HG03103 (cell line): ENCODE measurements at regions not wholly inside any gene's neighbourhood (a gene's known extent, or its start where the extent isn't known, plus 50 kb on each side); places are given as distances from the start of the nearest gene placed in this dataset.
"Not testable (repeated sequence)": the region's sequence is repeated elsewhere in the genome, so short reads cannot be mapped to it uniquely, and the experiment has no call there.

Experiments used
- ATAC-seq: cut with Tn5 transposase; IDR thresholded peaks from one replicate; pipeline ENCODE4 v1.9.1; 2021; ENCODE audit warnings: low read depth; ENCODE audit not compliant: unreplicated experiment

DNA sequence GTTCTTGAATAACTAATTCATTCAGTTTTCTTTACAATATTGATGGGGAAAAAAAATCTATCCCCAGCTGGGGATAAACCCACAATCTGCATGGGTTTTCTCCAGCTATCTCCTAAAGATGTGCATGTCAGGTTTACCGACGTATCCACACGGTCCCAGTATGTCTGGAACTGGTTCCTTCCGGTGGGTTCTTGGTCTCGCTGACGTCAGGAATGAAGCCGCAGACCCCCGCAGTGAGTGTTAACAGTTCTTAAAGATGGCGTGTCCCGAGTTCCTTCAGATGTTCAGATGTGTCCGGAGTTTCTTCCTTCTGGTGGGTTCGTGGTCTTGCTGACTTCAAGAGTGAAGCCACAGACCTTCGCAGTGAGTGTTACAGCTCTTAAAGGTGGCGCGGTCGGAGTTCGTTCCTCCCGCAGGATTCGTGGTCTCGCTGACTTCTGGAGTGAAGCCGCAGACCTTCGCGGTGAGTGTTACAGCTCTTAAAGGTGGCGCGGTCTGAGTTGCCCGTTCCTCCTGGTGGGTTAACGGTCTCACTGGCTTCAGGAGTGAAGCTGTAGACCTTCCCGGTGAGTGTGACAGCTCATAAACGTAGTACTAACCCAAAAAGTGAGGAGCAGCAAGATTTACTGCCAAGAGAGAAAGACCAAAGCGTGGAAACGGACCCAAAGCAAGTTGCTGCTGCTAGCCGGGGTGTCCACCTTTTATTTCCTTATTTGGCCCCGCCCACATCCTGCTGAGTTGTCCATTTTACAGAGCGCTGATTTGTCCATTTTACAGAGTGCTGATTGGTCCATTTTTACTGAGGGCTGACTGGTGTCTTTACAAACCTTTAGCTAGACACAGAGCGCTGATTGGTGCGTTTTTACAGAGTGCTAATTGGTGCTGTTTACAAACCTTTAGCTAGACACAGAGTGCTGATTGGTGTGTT, 195.1 kb upstream of the NR2F2 start:
- no peak for ATAC-seq

DNA sequence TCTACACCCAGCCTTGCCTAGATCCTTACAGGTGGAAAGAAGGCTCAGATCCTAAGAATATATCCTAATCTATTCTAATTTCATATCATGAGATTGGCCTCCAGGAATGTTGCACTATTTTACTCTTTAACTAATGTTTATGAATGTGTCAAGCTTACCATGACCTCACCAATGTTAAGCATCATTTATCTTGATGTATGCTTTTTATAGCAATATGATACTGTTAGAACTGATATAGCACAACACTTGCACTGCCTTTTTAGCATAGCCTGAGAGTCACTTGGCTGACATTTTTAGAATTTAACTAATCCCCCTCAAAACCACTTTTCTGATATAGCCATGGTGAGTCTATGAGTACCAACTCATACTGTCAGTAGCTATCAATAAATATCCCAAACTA, 191.5 kb upstream of the NR2F2 start:
- ATAC-seq = no peak

DNA sequence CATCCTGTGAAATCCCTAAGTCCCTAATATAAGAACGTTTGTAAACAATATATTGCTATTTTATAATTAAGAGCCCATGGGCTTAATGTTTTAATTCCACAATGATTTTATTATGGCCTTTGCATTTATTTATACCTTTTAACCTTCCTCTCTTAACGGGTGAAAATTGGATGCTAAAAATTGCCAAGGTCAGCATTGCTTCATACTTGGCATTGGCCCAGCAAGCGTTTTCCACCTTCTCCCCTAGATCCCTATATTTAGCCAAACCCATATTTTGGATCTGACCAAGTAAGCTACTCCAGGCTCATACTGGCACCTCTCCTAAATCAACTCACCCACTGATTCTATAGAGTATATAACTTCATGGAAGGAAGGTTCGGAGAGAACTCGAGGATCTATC, 188.0 kb upstream of the NR2F2 start:
- no peak for ATAC-seq

DNA sequence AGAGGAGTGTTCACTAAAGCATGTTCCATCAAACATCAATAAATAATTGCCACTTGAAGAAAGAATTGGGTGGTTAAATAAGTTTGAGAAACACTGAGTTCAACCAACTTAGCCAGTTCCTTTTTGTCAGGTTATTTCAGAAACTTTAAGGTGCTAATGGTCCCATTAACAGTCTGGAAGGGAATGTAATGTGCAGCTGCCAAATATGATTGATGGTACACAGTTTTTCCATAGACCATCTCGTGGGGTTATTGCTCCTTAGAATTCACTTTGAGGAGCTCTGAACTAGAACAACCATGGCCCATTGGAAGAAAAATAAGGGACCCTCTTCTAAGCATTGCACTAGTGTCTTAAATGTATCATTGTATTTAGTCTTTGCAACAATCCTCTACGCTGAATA, 185.8 kb upstream of the NR2F2 start:
- ATAC-seq = no peak

DNA sequence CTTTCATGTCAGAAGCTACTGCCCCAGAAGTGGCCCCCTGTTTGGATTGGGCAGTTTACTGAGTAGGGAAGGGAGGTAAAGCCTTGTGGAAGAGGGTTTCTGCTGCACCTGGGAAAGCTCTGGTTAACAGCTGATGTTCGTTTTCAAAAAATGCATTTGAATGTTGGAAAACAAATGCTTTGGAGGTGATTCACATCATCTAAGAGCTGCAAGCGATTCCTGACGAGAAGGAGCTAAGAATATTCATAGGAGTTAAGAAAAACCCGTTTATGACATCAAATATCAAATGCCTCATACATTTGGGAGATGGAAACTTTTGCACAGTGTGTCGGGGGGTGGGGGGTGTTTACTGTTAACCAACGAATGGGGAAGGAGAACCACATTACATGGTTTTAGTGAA, 183.8 kb upstream of the NR2F2 start:
- no peak for ATAC-seq

DNA sequence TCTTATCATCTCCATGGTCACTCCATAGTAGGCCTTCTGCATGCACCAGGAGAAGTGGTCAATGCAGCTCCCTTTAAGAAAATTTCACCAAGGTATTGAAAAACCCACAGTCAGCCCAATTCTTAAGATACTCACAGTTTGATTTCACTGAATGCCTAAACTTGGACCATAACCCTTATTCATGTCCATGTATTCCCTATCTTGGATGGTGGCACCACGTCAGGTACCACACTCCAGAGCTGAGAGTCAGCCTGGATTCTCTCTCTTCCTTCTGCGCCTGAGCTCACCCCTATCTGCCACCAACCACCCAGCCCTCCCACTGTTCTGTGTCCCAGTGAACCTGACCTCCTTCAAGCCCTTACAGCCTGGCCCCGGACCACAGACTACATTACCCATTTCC, 183.2 kb upstream of the NR2F2 start:
- no peak for ATAC-seq

DNA sequence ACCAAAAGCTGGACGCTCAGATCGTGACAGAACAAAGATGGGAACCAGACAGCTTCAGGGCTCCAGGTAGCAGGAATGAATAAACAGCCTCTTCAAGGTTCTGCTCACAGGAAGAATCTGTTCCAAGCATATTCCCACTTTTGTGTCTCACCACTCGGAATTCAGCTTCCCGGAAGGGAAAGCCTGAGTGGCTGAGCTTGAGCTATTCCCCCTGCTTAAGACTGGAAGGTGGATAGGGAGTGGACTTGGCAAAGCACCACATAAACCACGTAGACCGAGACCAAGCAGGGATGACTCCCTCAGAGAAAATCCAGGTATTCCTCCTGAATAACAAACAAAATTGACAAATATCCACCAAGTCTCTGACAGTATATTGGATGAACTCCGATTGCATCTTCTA, 180.2 kb upstream of the NR2F2 start:
- no peak for ATAC-seq

DNA sequence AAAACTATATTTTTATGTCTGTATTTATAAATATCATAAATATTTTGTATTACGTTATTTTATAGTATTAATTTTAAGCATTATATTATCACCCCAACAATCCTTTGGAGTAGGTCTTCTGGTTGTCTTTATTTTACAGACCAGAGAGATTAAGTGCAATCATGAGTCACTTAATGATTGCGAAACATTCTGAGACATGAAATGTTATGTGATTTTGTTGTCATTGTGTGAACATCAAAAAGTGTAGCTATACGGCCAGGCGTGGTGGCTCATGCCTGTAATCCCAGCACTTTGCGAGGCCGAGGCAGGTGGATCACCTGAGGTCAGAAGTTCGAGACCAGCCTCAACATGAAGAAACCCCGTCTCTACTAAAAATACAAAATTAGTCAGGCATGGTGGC, 178.8 kb upstream of the NR2F2 start:
- not testable (repeated sequence) for ATAC-seq

DNA sequence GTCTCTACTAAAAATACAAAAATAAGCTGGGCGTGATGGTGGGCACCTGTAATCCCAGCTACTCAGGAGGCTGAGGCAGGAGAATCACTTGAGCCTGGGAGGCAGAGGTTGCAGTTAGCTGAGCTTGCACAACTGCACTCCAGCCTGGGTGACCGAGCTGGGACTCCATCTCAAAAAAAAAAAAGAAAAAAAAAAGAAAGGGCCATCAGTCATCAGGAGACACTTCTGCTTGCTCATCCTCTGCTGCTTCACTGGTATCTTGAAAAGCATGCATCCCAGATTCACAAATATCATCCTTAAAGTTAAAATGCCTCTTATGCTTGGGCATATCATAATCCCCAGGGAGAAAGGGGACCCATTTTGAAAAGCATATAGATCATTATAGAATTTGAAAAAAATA, 176.6 kb upstream of the NR2F2 start:
- ATAC-seq = no peak

DNA sequence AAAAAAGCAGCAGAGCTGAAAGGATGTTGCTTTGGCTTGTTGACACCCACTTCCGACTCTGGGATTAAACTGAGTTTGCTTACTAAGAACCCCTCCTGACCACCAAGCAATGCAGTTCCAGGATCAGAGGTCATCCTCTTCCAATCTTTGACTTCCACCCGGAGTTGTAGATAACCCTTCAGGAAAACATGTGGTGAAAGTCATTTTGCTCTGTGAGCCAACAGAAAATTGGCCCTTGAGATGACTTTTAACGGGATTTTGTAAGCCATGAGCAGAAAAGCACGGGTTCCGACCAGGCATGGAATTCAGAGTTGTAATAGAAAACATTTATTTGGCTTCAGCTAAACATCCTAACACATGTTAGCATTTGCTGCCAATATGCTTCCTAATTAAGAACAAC, 171.6 kb upstream of the NR2F2 start:
- ATAC-seq = no peak

DNA sequence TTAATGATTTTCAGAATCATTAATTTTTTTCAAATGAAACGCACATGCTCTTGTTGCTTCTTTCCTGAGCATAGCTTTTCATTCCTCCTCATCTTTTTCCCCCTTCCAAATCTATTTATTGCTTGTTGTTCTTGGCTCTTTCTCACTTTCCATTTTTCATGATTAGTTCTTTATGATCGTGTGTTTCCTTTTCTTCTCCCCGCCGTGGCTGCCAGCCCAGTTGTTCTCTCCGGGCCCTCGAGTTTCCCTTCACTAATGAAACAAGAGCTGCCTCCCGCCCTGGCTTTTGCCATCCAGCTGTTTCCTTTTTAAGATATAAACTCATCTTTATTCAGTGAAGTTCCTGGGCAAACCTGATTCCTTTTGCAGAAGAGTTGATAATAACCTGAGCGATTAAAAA, 170.2 kb upstream of the NR2F2 start:
- no peak for ATAC-seq

DNA sequence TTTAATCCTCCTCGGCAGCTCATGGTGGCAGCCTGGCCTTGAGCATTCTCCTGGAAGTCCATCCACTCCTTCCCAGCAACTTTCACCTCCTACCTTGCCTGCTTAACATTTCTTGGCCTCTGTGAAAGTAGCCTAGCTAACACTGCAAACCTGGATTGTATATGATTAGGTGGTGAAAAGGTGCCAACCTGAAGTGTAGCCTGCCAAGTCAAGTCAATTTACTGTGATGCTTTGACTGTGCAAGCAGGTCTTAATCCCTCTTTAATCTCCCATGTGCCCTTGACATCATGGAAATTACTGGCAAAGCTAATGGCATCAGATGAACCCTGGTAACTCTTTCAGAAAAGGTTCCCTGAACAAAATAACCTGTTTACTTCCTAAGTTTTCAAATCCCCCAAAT, 169.7 kb upstream of the NR2F2 start:
- ATAC-seq = no peak

DNA sequence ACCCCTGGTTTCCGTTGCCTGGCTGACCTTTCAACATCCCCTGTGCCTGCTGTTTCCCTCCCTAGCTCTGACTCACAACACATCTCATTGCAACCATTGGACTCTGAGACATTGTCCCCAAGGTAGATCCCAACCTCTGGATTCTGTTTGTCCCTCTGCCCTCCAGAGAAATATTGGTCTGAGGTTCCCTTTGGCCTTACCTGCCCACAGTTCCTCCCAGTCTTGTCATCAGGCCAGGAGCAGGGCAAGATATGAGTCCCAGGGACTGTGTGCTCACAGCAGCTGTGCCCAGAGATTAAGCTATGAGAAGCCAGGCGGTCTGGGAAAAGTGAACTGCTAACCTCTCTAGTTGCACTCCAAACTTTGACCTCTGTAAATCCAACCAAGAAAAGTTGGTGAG, 168.2 kb upstream of the NR2F2 start:
- ATAC-seq = no peak

DNA sequence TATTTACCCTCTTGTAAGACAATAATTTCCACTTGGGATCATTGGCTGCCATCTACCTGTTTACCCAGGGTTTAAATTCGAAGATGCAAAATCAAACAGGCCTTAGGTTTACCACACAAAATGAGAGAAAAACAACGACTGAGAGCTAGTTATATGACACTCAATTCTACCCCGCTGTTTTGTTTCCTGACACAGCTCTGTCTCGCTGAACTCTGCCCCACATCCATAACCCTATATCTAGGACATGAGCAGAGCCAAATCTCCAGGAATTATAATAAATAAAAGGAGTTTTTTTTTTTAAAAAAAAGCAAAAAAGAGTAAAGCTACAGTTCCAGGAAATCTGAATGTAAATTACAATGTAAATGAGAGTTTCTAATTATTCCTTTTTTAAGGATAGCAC, 165.4 kb upstream of the NR2F2 start:
- ATAC-seq = no peak

DNA sequence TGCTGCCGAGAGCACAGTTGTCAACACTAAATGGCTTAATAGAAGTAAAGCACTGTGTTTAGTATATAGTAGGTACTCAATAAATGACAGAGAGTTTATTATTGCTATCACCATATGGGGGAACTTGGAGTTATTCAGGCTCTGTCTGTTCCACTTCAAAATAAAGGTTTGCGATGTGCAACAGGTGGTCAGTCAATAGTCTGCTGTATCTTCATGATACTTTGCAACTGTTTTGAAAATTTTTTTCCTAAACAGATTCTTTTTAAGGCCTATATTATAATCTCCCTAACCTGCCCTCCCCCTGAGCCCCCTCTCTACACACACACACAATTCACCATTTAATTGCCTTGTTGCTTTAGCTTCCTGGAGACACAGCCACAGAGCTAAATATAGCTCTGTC, 164.7 kb upstream of the NR2F2 start:
- no peak for ATAC-seq

DNA sequence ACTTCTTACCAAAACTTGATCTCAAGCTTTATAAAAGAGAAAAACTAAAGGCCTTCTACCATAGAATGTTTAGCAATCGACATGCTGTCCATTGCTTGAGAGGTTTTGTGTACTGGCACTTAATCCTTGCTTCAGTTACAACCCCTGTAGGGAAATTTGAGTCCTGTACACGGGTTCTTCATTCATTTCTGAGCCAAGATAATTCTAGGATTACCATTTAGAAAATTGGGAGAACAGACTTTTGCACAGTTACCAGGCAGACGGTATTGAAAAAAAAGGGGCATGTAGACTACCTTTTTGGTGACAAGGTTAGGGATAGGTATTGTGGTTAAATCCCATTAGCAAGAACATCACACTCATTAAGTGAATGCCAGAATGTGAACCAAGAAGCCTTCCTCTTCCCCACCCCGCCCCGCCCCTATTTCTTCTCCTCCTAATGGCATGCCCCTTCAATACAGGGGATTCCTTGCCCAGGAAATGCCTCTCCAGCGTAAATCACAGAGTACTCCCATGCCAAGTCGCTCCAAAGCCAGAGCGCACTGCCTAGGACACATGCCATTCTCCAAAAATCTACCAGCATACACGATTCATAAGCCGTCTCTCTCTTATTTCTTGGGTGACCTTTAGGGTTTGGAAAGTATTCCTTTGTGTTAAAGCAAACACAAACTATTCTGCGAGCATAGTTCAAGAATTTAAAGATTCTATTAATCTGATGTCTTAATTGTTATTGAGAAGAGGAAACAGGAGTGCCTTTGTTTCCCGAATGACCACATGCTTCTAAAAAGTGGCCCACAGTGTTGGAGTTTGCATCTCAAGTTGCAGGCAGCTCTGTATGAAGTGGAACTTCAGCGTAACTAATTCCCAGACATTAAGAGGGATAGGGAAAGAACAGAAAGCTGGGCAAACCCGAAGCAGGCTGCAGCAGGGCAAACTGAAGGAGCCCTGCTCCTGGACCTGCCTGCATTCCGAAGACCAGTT, 164.0 kb upstream of the NR2F2 start:
- no peak for ATAC-seq

DNA sequence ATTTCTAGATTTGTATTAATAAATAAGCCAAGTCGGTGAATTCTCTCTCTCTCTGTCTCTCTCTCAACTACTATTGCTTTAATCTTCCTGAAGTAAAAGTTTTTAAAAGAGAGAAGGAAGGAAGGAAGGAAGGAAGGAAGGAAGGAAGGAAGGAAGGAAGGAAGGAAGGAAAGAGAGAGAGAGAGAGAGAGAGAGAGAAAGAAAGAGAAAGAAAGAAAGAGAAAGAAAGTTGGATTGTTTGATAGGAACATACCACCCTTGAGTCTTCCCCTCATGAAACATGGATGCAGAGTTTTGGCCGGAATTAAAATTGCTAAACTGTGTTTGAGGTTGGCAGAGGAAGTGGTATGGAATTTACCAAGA, 159.9 kb upstream of the NR2F2 start:
- not testable (repeated sequence) for ATAC-seq

DNA sequence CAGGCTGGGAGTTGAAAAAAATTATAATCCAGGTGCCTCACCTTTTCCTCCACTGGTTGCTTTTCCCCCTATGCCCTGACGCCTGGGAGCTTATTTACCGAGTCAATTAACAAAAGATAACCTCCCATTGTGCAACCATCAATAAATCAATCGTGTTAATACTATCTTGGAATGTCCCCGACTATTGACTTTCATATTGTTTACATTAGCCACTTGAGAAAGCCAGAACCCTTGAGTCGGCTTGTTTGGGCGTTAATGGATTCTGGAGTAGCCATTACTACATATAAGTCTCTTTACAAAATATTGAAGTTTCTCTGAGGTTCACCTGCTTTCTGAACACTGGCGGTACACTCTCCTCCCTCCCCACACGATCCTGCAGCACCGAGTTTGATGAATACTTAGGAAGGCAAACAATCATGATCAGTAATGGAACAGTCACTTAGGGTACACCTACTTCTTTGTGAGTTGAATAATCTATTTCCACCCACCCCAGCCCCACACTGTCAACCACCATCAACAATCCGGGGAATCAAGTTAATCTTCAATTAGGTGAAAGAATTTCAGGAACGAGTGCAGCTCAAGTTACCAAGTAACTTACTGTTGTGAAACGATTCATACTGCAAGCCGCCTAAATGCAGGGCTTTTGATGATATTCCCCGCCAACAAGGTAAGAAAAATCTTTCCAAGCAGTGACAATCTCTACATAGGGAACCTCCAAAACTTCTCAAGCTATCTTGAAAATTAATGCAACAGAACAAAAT, 159.3 kb upstream of the NR2F2 start:
- no peak for ATAC-seq

DNA sequence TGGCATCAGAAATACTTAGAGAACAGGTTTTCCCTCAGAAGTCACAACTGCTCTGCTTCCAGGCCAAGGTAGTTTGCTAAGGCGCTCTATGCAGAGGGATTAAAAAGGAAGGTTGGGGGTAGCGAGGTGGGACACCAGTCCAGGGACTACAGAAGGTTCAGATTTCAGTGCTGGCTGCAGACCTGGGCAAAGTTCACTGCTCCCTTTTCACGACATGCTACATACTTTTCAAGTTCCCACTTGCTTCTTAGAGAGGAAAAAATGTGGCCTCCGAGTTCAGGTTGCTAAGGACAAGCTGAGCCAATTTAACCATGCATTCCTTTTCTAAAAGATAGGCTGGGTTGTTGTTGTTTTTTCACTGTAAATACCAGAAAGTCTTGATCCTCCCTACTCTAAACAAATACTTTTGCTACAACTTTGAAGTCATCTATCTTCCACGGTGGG, 158.6 kb upstream of the NR2F2 start:
- ATAC-seq = no peak

DNA sequence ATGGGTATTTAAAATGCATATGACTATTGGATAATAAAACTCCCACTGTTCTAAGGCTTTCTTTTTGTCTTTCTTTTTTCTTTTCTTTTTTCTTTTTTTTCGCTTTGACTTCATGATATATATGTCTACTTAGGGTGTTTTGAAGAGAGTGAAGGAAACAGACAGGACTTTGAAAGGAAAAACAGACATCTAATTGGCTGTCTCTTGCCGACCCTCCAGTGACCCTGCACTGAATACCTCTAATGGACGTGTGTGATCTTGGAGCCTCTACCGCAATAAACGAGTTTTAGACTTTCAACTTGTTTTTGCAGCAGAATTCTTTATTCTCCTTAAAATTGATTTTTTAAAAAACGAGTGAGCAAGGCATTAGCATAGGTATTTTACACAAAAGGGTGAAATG, 158.1 kb upstream of the NR2F2 start:
- no peak for ATAC-seq

DNA sequence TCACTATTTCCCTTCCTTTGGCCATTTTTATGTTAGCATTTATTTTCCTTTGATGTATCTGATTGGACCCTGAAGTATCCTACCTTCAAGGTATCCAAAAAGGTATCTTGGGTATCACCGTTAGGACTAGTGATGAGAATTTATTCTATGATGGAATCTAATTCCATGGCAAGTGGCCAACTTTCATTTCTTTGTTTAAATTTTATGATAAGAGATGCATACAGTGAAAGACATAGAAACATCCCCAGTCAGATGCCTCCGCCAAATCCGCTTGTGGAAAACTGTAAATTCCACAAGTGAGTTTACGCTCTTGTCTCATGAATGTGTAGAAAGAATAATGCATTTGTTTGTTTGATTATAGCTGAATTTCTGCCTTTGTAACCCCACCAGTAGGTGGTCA, 153.7 kb upstream of the NR2F2 start:
- ATAC-seq = no peak
